ENCODE measurements at regions not wholly inside any gene's neighbourhood (a gene's known extent, or its start where the extent isn't known, plus 50 kb on each side); places are given as distances from the start of the nearest gene placed in this dataset.
"Not testable (repeated sequence)": the region's sequence is repeated elsewhere in the genome, so short reads cannot be mapped to it uniquely, and the experiment has no call there.

- CTCF ChIA-PET, result no interaction called here
- intact Hi-C loops (cut with micrococcal nuclease), result no loop called here
- no peak overlapping the region for H3K27ac Mint-ChIP-seq
- H3K4me3 Mint-ChIP-seq, result no peak overlapping the region
- H3K27me3 Mint-ChIP-seq, result no peaks in the 10 kb centered on the region
- POLR2A ChIA-PET, result no interaction called here
- no peaks in the 10 kb centered on the region for H3K36me3 Mint-ChIP-seq
- DNase-seq, result no peak
- H3K4me1 Mint-ChIP-seq (ENCODE audit: low read depth), result no peaks in the 10 kb centered on the region
- no peaks in the 10 kb centered on the region for H3K9me3 Mint-ChIP-seq
These were observed 60.2 kb downstream of the GLUL start for GRCh38 chr1:182331387-182331786.

- Mint-ChIP-seq H3K4me3 (no peak overlapping the region), H3K4me1 (ENCODE audit: low read depth) (no peaks in the 10 kb centered on the region), H3K9me3 (no peaks in the 10 kb centered on the region), H3K27ac (no peak overlapping the region), H3K27me3 (no peaks in the 10 kb centered on the region), H3K36me3 (no peaks in the 10 kb centered on the region)
- intact Hi-C loops (cut with micrococcal nuclease), result no loop called here
- no peak for DNase-seq
- ChIA-PET CTCF (no interaction called here), POLR2A (no interaction called here)
These were observed 61.3 kb downstream of the GLUL start for GRCh38 chr1:182330303-182330702.

- H3K4me1 Mint-ChIP-seq (ENCODE audit: low read depth), result no peaks in the 10 kb centered on the region
- intact Hi-C loops (cut with micrococcal nuclease), result no loop called here
- no peak overlapping the region for H3K4me3 Mint-ChIP-seq
- no peaks in the 10 kb centered on the region for H3K9me3 Mint-ChIP-seq
- H3K27me3 Mint-ChIP-seq, result no peaks in the 10 kb centered on the region
- POLR2A ChIA-PET, result no interaction called here
- no peaks in the 10 kb centered on the region for H3K36me3 Mint-ChIP-seq
- CTCF ChIA-PET, result no interaction called here
- no peak for DNase-seq
- no peak overlapping the region for H3K27ac Mint-ChIP-seq
These were observed 62.1 kb downstream of the GLUL start for GRCh38 chr1:182329471-182329870.

- Mint-ChIP-seq H3K27me3 (no peaks in the 10 kb centered on the region), H3K27ac (no peak overlapping the region), H3K9me3 (no peaks in the 10 kb centered on the region), H3K36me3 (no peaks in the 10 kb centered on the region), H3K4me1 (ENCODE audit: low read depth) (no peaks in the 10 kb centered on the region), H3K4me3 (no peak overlapping the region)
- intact Hi-C loops (cut with micrococcal nuclease), result no loop called here
- ChIA-PET POLR2A (no interaction called here), CTCF (no interaction called here)
- no peak for DNase-seq
These were observed 63.0 kb downstream of the GLUL start for GRCh38 chr1:182328591-182328990.

- Mint-ChIP-seq H3K36me3 (no peaks in the 10 kb centered on the region), H3K27ac (no peak overlapping the region), H3K9me3 (no peaks in the 10 kb centered on the region), H3K4me1 (ENCODE audit: low read depth) (no peaks in the 10 kb centered on the region), H3K4me3 (no peak overlapping the region), H3K27me3 (no peaks in the 10 kb centered on the region)
- ChIA-PET POLR2A (no interaction called here), CTCF (no interaction called here)
- no peak for DNase-seq
- intact Hi-C loops (cut with micrococcal nuclease), result no loop called here
These were observed 66.3 kb downstream of the GLUL start for GRCh38 chr1:182325339-182325738.

- ChIA-PET POLR2A (interaction anchor here (0.7 kb wide), 1 partner anchor 56 kb away, joined by 3 read pairs; no protein-coding TSS in a partner anchor), CTCF (interaction anchor here (0.7 kb wide), 1 partner anchor 241 kb away, joined by 3 read pairs; no protein-coding TSS in a partner anchor)
- H3K4me3 Mint-ChIP-seq; H3K9me3 Mint-ChIP-seq; H3K36me3 Mint-ChIP-seq; H3K4me1 Mint-ChIP-seq (ENCODE audit: low read depth); H3K27ac Mint-ChIP-seq; intact Hi-C loops (cut with micrococcal nuclease); H3K27me3 Mint-ChIP-seq; DNase-seq: not testable (repeated sequence)
These were observed 70.1 kb downstream of the GLUL start for GRCh38 chr1:182321532-182321931.

- no peak overlapping the region for H3K4me3 Mint-ChIP-seq
These were observed 73.9 kb downstream of the GLUL start for GRCh38 chr1:182317611-182318161.

GRCh38 chr1:182316454-182316853, 75.1 kb downstream of the GLUL start:
- intact Hi-C loops (cut with micrococcal nuclease); H3K27ac Mint-ChIP-seq; H3K4me1 Mint-ChIP-seq (ENCODE audit: low read depth); H3K9me3 Mint-ChIP-seq; H3K4me3 Mint-ChIP-seq; POLR2A ChIA-PET; H3K36me3 Mint-ChIP-seq; DNase-seq; CTCF ChIA-PET; H3K27me3 Mint-ChIP-seq: not testable (repeated sequence)

More at GRCh38 chr1:182317611-182318161, 73.9 kb downstream of the GLUL start:
- no peaks in the 10 kb centered on the region for H3K9me3 Mint-ChIP-seq
- H3K27me3 Mint-ChIP-seq, result peaks cover 1% of the 10 kb centered on the region
- POLR2A ChIA-PET, result no interaction called here
- H3K4me1 Mint-ChIP-seq (ENCODE audit: low read depth), result no peaks in the 10 kb centered on the region
- intact Hi-C loops (cut with micrococcal nuclease), result no loop called here
- H3K27ac Mint-ChIP-seq, result no peak overlapping the region
- CTCF ChIA-PET, result interaction anchor here (0.6 kb wide), 1 partner anchor 174 kb away, joined by 3 read pairs; no protein-coding TSS in a partner anchor
- H3K36me3 Mint-ChIP-seq, result no peaks in the 10 kb centered on the region
- no peak for DNase-seq

- Mint-ChIP-seq H3K4me1 (ENCODE audit: low read depth) (no peaks in the 10 kb centered on the region), H3K27ac (no peak overlapping the region), H3K27me3 (peaks cover 4% of the 10 kb centered on the region), H3K4me3 (no peak overlapping the region), H3K36me3 (no peaks in the 10 kb centered on the region), H3K9me3 (no peaks in the 10 kb centered on the region)
- DNase-seq, result no peak
- ChIA-PET CTCF (no interaction called here), POLR2A (no interaction called here)
- intact Hi-C loops (cut with micrococcal nuclease), result no loop called here
These were observed 76.4 kb downstream of the GLUL start for GRCh38 chr1:182315167-182315556.

- H3K4me3 Mint-ChIP-seq, result no peak overlapping the region
- CTCF ChIA-PET, result no interaction called here
- H3K9me3 Mint-ChIP-seq, result no peaks in the 10 kb centered on the region
These were observed 81.8 kb downstream of the GLUL start for GRCh38 chr1:182309631-182310351.

GRCh38 chr1:182308826-182309225, 82.8 kb downstream of the GLUL start:
- H3K27me3 Mint-ChIP-seq, result peaks cover 4% of the 10 kb centered on the region
- intact Hi-C loops (cut with micrococcal nuclease), result no loop called here
- no peaks in the 10 kb centered on the region for H3K36me3 Mint-ChIP-seq
- CTCF ChIA-PET, result interaction anchor here (1.3 kb wide), 1 partner anchor 87 kb away, joined by 3 read pairs; no protein-coding TSS in a partner anchor
- no peaks in the 10 kb centered on the region for H3K9me3 Mint-ChIP-seq
- POLR2A ChIA-PET, result no interaction called here
- no peak overlapping the region for H3K27ac Mint-ChIP-seq
- no peak for DNase-seq
- no peak overlapping the region for H3K4me3 Mint-ChIP-seq
- H3K4me1 Mint-ChIP-seq (ENCODE audit: low read depth), result peaks cover 2% of the 10 kb centered on the region

More at GRCh38 chr1:182309631-182310351, 81.8 kb downstream of the GLUL start:
- peaks cover 4% of the 10 kb centered on the region for H3K27me3 Mint-ChIP-seq
- H3K36me3 Mint-ChIP-seq, result no peaks in the 10 kb centered on the region
- H3K27ac Mint-ChIP-seq, result no peak overlapping the region
- POLR2A ChIA-PET, result no interaction called here
- H3K4me1 Mint-ChIP-seq (ENCODE audit: low read depth), result no peaks in the 10 kb centered on the region
- intact Hi-C loops (cut with micrococcal nuclease), result no loop called here
- DNase-seq, result no peak

- CTCF ChIA-PET, result interaction anchor here (1.3 kb wide), 1 partner anchor 88 kb away, joined by 3 read pairs; no protein-coding TSS in a partner anchor
- H3K9me3 Mint-ChIP-seq; H3K27ac Mint-ChIP-seq; DNase-seq; POLR2A ChIA-PET; H3K4me3 Mint-ChIP-seq; H3K4me1 Mint-ChIP-seq (ENCODE audit: low read depth); intact Hi-C loops (cut with micrococcal nuclease); H3K36me3 Mint-ChIP-seq; H3K27me3 Mint-ChIP-seq: not testable (repeated sequence)
These were observed 84.1 kb downstream of the GLUL start for GRCh38 chr1:182307486-182307885.

- DNase-seq, result no peak
- ChIA-PET CTCF (interaction anchor here (1.9 kb wide), 1 partner anchor 163 kb away, joined by 6 read pairs; no protein-coding TSS in a partner anchor), POLR2A (no interaction called here)
- intact Hi-C loops (cut with micrococcal nuclease), result no loop called here
- no peaks in the 10 kb centered on the region for H3K27me3 Mint-ChIP-seq
- no peaks in the 10 kb centered on the region for H3K36me3 Mint-ChIP-seq
- H3K27ac Mint-ChIP-seq, result no peak overlapping the region
- H3K9me3 Mint-ChIP-seq, result no peaks in the 10 kb centered on the region
- H3K4me3 Mint-ChIP-seq, result no peak overlapping the region
- peaks cover 20% of the 10 kb centered on the region for H3K4me1 Mint-ChIP-seq (ENCODE audit: low read depth)
These were observed 85.7 kb downstream of the GLUL start for GRCh38 chr1:182305861-182306260.
